Stimulated activated CD8-positive, alpha-beta memory T cell treated with anti-CD3 and anti-CD28 coated beads, Interleukin-4, amount 100 ng/mL, for 4 hours (primary cell): ENCODE measurements at regions not wholly inside any gene's neighbourhood (a gene's known extent, or its start where the extent isn't known, plus 50 kb on each side); places are given as distances from the start of the nearest gene placed in this dataset.
"Not testable (repeated sequence)": the region's sequence is repeated elsewhere in the genome, so short reads cannot be mapped to it uniquely, and the experiment has no call there.

Source experiments
- DNase-seq, 2 donors: peaks; one replicate each; pipeline ENCODE4 v3.0.0-alpha.2; 2020; ENCODE audit warnings: low read depth in 2 of 2, low spot score in 1 of 2

DNA sequence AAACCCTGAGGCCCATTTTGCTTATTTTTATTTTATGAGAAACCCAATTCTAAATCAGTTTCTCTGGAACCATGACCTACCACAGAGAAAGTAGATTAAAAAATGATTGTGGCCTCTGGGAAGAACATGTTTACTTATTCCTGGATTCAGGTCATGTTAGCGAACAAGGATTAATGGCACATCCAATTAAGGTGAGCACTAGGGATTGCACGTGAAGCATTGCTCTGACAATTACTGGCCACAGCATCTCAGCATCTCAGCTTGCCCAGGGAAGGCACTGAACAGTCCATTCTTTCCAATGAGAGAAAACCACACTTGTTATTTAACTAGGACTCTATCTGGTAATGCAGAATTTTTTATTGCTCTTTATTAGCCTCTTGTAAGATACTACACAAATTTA is 119.8 kb downstream of the ZNF330 start:
- DNase-seq = no peak

DNA sequence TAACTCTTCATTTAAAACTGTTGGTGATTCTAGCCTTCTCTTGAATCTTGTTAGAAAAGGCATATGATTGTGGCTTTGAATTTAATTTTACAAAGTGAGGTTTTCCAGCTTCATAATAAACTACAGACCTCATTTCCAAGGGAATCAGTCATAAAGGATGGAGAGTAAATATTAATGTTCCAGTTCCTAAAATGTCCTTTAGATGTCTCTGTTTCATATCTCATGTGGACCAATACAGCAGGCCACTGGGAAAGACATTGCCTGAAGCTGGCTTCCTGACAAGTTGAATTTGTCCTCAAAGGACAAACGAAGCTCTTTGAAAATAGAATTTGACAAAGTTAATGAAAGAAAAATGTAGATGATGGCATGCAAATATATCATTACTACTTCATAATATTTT is 125.4 kb downstream of the ZNF330 start:
- no peak for DNase-seq

DNA sequence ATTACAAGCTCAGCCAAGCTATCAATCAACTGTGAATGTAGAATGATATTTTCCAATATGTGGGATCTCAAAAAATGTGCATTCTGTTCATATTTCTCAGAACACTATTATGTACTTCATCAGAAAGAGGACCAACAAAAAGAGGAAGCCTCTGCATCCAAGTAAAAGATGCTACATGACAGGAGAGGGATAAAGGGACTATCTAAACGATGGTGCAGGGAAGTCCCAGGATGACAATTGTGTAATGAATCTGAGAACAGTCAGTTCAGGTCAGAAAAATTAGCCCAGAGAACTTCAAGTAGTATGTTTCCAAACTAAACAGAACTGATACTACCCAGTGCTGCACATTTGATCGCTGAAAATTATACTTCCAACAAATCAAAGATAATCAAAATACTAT is 127.0 kb downstream of the ZNF330 start:
- DNase-seq = no peak

DNA sequence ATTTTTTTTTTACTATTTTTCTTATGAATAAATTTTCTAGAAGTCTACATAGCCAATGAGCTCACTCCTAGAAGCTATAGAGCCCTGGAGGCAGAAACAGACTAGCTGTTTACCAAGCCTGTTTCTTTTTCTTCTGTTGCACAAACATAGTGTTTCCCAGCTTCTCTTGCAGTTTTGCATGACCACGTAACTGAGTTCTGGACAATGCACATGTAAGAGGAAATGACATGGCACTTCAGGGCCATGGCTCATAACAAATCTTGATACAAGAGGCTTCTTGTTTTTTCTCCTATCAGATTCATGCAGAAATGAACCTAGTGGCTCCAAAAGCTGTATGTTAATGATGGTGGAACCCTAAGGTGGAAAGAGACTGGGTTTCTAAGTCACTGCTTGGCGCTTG is 127.4 kb downstream of the ZNF330 start:
- DNase-seq = no peak

DNA sequence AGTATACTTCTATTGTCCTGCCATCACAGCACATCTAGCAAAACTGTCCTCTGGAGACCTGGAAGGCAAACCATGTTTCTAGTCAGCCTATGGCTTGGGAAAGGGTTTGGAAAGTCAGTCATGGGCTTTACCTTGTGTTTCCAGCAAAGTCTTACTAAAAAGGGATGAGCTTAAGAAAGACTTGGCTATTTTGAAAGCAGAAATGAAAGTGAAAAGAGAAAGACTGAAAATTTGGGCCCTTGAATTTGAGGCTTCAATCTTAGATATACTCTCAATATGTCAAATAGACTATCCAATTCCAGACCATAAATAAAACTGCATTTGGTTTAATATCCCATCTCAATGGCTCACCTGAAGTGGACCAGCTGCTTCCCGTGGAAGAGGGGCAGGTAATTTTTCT is 127.9 kb downstream of the ZNF330 start:
- no peak for DNase-seq

DNA sequence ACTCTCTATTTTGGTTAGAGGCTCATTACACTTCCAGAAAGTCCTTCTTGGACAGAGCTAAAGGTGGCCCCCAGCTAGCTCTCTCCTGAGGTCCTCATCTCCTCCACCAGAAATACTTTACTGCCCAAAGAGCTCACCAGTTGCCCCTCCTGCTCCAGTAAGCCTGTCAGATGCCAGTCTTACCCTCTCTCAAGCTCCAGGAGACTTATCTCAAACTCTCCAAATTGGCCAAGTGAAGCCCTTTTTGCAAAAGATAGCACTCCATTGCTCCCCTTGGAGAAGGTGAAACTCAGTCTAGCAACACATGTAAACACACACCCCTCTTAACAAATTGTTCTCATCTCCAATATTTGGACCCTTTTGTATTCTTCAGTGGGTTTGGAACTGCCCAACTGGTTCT is 128.5 kb downstream of the ZNF330 start:
- no peak for DNase-seq

DNA sequence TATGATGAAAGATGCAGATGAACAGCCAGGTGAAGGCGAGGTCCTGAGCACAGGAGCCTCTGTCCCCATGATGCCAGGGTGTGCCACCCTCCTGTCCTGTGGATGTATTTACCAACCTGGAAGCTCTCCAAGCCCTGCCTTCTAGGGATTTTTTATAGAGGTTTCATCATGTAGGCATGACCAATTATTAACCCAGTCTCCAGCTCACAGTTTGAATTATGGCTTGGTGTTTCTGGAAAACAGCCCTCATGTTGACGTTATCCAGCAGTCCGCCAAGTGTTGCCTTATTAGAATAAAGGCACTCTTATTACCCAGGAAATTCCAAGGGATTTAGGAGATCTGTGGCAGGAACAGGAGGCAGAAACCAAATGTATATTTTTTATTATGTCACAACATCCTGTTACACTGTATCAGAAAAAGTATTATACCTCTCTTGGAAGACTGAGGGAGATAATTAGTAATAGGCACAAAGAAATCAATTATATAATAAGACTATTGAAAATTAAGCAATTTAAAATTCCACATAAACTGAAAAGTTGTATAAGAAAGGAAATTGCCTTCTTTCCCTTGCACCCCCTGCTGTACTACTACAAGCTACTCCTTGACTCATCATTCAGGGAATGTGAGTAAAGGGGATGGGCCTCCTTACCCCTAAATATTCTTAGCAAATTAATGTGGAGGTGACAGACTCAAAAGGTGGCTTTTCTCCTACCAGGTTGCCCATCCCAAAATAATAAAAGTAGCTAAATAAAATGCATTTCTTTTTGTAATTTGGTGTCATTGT is 129.6 kb downstream of the ZNF330 start:
- no peak for DNase-seq

DNA sequence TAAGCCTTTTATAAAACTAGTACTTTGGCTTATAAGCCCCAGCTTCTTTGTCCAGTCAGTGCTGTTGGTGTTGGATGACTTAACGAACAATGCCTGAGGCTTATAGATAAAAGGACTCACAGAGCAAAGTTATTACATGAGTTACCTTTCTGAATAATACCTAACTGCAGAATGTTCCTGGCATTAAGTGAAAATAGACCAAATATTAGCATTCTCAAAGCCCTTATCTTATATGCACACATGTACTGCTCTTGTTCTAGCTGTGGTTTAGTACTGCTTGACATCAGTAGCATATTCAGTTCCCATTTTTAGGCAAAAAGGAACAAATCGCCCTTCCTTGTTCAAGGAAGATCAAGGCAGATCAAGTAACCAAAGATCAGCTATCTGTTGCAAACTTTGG is 131.6 kb downstream of the ZNF330 start:
- no peak for DNase-seq

DNA sequence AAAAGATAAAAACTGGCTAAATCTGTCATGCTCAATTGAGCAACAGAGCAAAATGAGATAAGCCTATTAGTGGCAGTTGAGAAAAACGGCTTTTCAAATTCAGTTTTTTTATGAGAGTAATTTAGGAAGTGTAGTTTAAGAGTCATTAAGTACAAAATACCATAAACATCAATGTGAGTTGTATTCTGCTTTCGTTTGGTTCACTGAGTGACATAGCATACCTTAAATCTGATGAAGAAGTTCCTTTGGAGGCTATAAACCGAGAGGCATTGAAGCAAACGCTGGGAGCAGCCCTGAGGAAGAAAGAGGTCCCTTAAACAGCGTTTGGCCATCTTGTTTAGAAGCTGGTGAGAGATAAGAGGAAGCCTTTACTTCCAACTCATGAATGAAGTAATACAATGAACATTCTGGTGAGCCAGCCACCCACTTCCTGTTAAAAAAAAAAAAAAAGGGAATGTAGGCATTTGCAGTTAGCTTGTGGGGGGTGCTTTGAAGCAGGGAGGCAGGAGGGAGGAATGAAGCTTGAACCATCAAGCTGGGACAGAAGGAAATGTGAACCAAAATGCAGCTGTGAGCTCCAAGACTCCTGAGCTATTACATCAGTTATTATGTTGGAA is 132.3 kb downstream of the ZNF330 start:
- no peak for DNase-seq

DNA sequence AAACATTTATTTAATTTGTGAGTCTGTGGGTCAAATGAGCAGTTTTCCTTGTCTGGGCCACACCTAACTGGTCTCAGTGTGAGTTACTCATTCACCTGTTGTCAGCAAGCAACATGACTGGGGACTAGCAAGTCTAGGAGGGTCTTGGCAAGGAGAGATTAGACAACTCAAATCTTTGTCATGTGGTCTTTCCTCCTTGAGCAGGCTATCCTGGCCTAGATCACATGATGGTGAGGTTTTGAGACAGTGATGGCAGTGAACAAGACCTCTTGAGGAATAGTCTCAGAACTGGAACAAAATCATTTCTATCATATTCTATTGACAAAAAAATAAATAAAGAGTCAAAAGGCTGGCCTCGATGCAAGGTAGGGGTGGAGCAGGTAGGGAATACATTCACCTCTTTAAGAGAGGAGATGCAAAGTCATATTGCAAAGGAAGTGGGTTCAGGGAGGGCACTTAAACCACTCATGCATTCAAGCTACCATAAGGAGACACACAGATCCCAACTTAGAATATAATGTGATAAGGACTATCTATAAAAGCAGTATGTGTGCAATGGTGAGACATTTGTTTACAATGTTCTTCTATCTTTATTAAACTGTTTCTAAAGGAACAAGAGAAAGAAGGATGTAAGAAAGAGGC is 135.7 kb downstream of the ZNF330 start:
- DNase-seq = no peak

DNA sequence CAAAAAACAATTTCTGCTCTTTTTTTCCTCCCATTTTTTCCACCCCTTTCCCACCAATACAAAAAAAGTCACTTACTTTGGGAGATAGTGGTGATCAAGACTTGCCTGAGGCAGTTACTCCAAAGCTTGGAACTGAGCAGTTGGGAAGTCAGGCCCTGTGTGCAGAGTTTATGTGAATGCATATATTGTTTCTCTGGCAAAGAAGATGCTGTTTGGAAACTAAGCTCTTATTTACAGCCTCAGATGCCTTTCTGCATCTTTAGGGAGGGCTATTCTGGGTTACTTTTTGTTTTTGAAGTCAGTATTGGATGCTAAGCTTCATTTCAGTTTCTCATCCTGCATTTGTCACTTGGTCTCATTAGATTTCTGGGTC is 136.3 kb downstream of the ZNF330 start:
- DNase-seq = no peak

DNA sequence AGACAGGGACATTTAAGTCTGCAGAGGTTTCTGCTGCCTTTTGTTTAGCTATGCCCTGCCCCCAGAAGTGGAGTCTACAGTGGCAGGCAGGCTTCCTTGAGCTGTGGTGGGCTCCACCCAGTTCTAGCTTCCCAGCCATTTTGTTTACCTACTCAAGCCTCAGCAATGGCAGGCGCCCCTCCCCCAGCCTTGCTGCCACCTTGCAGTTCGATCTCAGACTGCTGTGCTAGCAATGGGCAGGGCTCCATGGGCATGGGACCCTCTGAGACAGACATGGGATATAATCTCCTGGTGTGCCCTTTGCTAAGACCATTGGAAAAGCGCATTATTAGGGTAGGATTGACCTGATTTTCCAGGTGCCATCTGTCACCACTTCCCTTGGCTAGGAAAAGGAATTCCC is 147.5 kb downstream of the ZNF330 start:
- not testable (repeated sequence) for DNase-seq

DNA sequence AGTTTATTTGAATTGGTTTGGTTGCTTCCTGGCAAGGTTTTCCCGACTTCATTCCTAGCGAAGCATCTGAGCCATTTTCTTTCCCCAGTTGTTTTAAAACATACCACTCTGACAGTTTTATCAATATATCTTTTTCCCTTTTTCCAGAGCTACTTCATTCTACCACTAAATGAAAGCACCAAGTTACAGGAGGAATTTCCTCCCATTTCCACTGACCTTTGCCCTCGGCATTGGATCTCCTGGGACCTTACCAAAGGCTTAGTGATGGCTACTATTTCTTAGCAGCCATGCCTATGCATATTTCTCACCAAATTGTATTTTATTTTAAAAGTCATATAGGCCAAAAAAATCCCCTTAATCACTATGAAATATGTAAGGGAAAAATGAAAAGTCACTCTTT is 150.5 kb downstream of the ZNF330 start:
- DNase-seq = no peak

DNA sequence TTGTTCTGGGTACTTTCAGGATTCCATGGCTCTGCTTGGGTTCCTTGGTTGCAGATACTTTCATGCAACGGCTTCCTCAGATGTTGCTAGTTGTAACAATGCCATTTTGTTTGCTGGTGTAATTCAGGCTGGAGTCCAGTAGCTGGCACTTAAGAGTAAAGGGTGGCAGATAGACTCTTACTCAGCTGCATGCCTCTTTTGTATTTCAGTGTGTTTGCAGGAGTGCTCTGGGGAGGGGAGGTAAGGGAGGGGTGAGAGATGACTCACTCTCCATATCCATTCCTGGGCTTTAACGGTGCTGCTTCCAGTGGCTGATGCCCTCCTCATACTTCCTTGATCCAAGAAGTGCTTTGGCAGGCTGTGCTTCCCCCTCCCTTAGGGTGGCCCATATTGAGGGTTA is 155.2 kb downstream of the ZNF330 start:
- no peak for DNase-seq

DNA sequence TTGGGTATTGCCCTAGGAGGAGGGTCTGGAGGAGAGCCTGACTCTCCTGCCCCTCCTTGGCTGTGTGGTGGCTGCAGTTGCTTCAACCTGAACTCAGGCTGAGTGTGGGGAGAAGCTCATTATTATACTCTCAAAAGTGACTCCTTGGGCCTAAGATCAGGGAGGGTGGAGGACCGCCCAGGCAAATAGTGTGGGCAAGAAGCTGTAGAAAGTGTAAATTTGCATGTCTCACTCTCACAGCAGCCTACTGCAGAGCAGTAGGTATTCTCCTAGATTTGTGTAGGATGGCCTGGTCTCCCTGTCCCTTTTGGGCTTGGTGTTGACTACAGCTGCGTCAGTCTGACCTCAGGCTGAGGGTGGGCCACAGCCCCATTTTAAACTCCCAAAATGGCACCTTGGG is 156.1 kb downstream of the ZNF330 start:
- no peak for DNase-seq

DNA sequence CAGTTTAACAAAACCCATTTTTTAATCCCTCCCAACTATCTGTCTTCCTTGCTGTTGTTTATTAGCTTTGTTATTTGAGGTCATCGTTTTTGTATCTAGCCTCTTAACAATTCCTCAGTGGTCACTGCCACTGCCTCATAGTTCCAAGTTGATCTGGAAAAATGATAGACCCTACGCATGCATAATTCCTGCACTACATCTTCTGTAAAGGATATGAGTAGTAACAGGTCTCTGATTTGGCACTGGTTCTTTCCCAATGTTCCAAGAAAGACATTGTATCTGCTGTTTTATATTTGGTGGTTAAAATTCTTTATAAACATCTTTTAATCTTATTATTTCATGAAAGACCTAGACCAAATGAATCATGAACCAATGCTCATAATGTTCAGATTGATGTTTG is 166.6 kb downstream of the ZNF330 start:
- no peak for DNase-seq

DNA sequence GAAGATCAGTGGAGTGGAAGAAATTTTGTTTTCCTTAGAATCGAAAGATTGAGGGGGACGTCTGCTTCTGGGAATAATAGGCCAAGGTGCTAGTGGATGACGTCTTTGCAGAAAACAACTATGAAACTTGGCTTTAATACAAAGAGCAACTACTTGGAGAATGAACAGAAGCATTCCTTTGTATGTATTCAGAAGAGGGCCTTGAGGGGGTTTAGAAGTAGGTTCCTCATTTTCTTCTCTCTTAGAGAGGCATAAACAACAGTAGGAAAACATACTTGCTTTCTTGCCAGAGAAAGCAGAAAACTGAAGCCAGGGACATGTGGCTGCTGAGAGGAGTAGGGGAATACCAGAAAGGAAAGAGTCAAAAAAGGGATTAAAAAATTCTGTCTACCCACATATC is 167.8 kb downstream of the ZNF330 start:
- DNase-seq = no peak

DNA sequence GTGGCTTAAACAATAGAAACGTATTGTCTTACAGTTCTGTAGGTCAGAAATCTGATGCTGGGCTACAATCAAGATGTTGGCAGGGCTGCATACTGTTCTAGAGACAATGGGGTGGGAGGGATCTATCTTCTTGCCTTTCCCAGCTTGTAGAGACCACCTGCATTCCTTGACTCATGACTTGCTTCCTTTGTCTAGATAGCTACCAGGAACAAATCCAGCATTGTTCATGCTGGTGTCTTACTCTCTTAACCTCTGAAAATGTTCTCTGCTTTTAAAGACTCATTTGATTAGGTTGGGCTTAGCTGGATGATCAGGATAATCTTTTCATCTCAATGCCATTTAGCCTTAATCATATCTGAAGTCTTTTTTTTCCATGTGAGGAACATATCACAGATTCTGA is 169.0 kb downstream of the ZNF330 start:
- no peak for DNase-seq

DNA sequence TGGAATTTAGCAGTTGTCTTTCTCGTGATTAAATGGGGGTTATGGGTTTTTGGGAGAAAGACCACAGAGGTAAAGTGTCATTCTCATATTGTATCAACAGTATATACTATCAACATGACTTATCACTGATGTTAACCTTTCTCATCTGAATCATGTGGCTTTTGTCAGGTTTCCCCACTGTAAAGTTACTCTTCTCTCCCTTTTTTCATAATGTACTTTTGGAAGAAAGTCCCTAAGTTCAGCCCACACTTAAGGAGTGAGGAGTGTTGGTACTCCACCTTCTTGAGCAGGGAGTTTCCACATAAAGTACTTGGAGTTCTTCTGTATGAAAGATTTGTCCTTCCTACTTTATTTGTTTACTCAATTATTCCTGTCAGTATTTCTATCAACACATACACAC is 169.9 kb downstream of the ZNF330 start:
- no peak for DNase-seq

DNA sequence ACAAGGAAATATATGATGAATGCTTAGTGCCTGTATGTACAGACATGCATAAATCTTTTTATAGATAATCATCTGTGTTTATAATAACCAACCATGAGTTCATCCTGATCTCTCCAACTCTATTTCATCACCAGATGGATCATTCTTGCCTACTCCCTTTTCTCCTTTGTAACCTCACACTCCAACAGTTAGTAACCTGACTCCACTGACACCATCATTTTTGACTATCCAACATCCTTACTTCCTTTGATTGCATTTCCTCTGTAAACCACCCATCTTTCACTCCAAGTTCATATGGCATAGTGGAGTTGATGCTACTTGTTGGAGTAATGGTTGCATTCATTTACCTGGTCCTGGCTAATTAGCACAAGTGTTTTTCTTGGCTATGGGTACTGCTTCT is 170.6 kb downstream of the ZNF330 start:
- DNase-seq = no peak

DNA sequence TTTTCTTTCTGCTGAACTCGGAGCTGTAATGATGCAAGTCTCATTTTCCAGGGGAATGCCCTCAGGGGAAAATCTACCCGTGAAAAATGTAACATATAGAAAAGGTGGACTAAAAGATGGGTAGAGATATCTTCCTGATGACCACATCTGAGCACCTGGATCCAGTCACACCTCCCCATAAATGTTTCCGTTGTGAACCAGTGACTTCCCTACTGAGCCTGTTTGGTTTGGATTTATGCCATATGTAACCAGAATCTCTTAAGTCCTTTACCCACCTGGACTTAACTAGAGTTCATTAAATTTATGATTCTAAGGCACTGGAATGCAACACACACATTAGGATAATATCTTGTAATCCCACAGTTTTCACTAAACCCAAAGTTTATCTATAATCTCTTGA is 171.1 kb downstream of the ZNF330 start:
- DNase-seq = no peak

DNA sequence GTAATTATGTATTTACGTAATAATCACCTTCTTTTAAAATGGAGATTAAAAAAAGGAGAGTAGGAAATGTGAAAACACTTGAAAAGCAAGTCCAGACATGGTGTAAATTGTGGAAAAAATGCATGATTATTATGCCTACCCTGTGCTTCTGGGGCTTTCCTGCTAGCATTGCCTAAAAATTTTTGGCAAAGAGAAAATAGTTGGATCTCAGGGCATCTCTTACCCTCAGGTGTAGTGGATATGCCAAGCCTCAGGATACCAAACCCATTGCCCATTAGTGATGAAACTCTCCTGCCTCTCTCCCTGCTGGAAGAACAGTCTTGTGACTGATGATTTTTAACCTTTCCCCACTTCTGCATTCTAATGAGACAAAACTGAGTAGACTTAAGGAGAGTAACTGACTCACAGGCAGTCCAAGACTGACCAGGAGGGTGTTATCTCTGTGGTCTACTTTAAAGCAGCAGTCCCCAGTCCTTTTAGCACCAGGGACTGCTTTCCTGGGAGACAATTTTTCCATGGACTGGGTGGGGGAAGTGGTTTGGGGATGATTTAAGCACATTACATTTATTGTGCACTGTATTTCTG is 174.6 kb downstream of the ZNF330 start:
- no peak for DNase-seq
